ENCODE measurements at regions not wholly inside any gene's neighbourhood (a gene's known extent, or its start where the extent isn't known, plus 50 kb on each side); places are given as distances from the start of the nearest gene placed in this dataset.

DNA sequence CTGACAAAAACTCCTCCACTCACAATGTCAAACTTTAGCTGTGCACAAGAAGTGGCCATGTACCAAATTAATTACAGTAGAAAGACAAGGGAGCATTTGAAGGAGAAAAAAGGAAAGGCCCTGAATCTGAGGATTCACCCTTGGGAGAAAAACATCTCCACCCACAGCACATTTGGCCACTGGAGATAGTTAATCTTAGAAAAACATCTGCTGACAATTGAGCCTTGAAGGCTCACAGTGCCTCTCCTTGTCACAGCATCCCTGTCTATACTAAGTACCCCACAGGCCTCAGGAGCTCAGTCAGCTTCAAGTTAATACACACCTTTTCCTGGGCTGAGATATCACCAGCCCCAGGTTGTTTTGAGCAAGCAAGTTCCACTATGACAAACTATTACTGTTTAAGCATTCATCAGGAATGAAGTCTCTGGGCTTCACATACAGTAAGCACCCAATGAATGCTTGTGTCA is 78.1 kb upstream of the SETMAR start:
- no peaks in the 10 kb centered on the region for H3K36me3 ChIP-seq (replicated peaks in 1 of 2; ENCODE audit: control insufficient read depth in 1 of 2, insufficient read depth in 2 of 2, low read length in 2 of 2)
- no peaks in the 10 kb centered on the region for H3K27me3 ChIP-seq (ENCODE audit: control insufficient read depth in 2 of 2, insufficient read depth in 2 of 2, low read length in 2 of 2)
- no peak overlapping the region for H3K4me3 ChIP-seq (replicated peaks in 1 of 3; ENCODE audit: low read depth in 2 of 3, low read length in 3 of 3)
- H3K36me3 Mint-ChIP-seq: no peaks in the 10 kb centered on the region
- H3K9ac ChIP-seq (ENCODE audit: insufficient read depth, low read length, poor library complexity, severe bottlenecking): no peak overlapping the region
- no peaks in the 10 kb centered on the region for H3K79me2 ChIP-seq (ENCODE audit: insufficient read depth, low read length)
- no peak overlapping the region for H3K4me3 Mint-ChIP-seq
- peaks cover 6 to 7% of the 10 kb centered on the region in 2 donors for H3K4me1 ChIP-seq (ENCODE audit: control insufficient read depth in 1 of 2, insufficient read depth in 2 of 2, low read length in 2 of 2)
- no peak overlapping the region for H2AFZ ChIP-seq (ENCODE audit: insufficient read depth, low read depth, low read length, poor library complexity, severe bottlenecking)
- H3K9me3 ChIP-seq (replicated peaks in 1 of 2; ENCODE audit: control insufficient read depth in 1 of 2, insufficient read depth in 1 of 2, low read length in 2 of 2): no peaks in the 10 kb centered on the region
- H3K9me3 Mint-ChIP-seq: no peaks in the 10 kb centered on the region
- H3K27ac ChIP-seq (ENCODE audit: low read depth in 1 of 2, low read length in 2 of 2): no peak overlapping the region
- H3K4me2 ChIP-seq (replicated peaks; ENCODE audit: extremely low read depth, low read length, poor library complexity, severe bottlenecking): no peak overlapping the region
- no peak overlapping the region for H3K27ac Mint-ChIP-seq
- no peak for TF ChIP-seq CTCF (IDR thresholded peaks at IDR 0.05)
- no peak for DNase-seq
- no peaks in the 10 kb centered on the region for H3K27me3 Mint-ChIP-seq (ENCODE audit: low read depth in 3 of 3)
- no peaks in the 10 kb centered on the region for H4K20me1 ChIP-seq (ENCODE audit: insufficient read depth, low read length)
- peaks cover 28% of the 10 kb centered on the region for H3K4me1 Mint-ChIP-seq
- intact Hi-C loops (cut with micrococcal nuclease): no loop called here

GRCh38 chr3:4228295-4228694 is 74.9 kb upstream of the SETMAR start:
- Histone ChIP-seq H3K9me3 (replicated peaks in 1 of 2; ENCODE audit: control insufficient read depth in 1 of 2, insufficient read depth in 1 of 2, low read length in 2 of 2) (no peaks in the 10 kb centered on the region), H3K27me3 (ENCODE audit: control insufficient read depth in 2 of 2, insufficient read depth in 2 of 2, low read length in 2 of 2) (no peaks in the 10 kb centered on the region), H3K4me2 (replicated peaks; ENCODE audit: extremely low read depth, low read length, poor library complexity, severe bottlenecking) (no peak overlapping the region), H3K9ac (ENCODE audit: insufficient read depth, low read length, poor library complexity, severe bottlenecking) (no peak overlapping the region), H4K20me1 (ENCODE audit: insufficient read depth, low read length) (no peaks in the 10 kb centered on the region), H3K36me3 (replicated peaks in 1 of 2; ENCODE audit: control insufficient read depth in 1 of 2, insufficient read depth in 2 of 2, low read length in 2 of 2) (no peaks in the 10 kb centered on the region), H3K4me1 (ENCODE audit: control insufficient read depth in 1 of 2, insufficient read depth in 2 of 2, low read length in 2 of 2) (no peaks in the 10 kb centered on the region), H3K27ac (ENCODE audit: low read depth in 1 of 2, low read length in 2 of 2) (no peak overlapping the region), H2AFZ (ENCODE audit: insufficient read depth, low read depth, low read length, poor library complexity, severe bottlenecking) (no peak overlapping the region), H3K79me2 (ENCODE audit: insufficient read depth, low read length) (no peaks in the 10 kb centered on the region), H3K4me3 (replicated peaks in 1 of 3; ENCODE audit: low read depth in 2 of 3, low read length in 3 of 3) (no peak overlapping the region)
- Mint-ChIP-seq H3K36me3 (no peaks in the 10 kb centered on the region), H3K4me3 (no peak overlapping the region), H3K27me3 (ENCODE audit: low read depth in 3 of 3) (no peaks in the 10 kb centered on the region), H3K27ac (no peak overlapping the region), H3K9me3 (no peaks in the 10 kb centered on the region), H3K4me1 (peaks cover 17% of the 10 kb centered on the region)
- no peak for DNase-seq
- intact Hi-C loops (cut with micrococcal nuclease): no loop called here
- TF ChIP-seq CTCF (IDR thresholded peaks at IDR 0.05): no peak
- WGBS (ENCODE audit: insufficient coverage): no CpG with 5 or more reads among the region's 2 CpGs
